ENCODE measurements at regions not wholly inside any gene's neighbourhood (a gene's known extent, or its start where the extent isn't known, plus 50 kb on each side); places are given as distances from the start of the nearest gene placed in this dataset.

DNA sequence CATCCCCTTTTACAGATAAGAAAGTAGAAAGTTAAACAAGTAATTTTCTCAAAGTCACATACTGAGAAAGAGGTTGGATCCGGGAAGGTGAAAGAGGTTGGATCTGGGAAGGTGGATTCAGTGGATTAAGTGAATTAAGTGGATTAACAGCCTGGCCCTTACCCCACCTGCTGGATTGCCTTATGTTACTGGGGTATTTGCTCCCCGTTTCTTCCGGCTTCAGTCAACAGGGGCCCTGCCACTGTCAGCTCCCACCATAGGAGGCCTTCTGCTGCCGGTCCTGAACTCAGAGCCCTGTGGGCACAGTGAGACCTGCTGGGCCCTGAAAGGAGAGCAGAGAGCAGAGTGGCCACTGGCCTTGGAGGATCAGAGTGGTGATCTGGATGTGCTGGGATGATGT, 113.2 kb downstream of the VAPA start:
- Histone ChIP-seq H3K4me2 (ENCODE audit: low read length) (no peak overlapping the region), H3K4me1 (ENCODE audit: control insufficient read depth in 1 of 2, insufficient read depth in 2 of 2, low read length in 2 of 2) (no peaks in the 10 kb centered on the region), H3K27me3 (ENCODE audit: insufficient read depth, low read length) (no peaks in the 10 kb centered on the region), H3K27ac (ENCODE audit: low read depth, low read length) (no peak overlapping the region), H3K9me2 (ENCODE audit: insufficient read depth) (no peaks in the 10 kb centered on the region), H3K36me3 (ENCODE audit: control insufficient read depth in 1 of 2, insufficient read depth in 2 of 2, low read length in 2 of 2) (no peaks in the 10 kb centered on the region), H4K20me1 (ENCODE audit: insufficient read depth) (no peaks in the 10 kb centered on the region), H2AFZ (ENCODE audit: low read depth, low read length, poor library complexity, severe bottlenecking) (no peak overlapping the region), H3K9me3 (ENCODE audit: control insufficient read depth in 1 of 2, insufficient read depth in 1 of 2, low read depth in 1 of 2, low read length in 2 of 2) (no peaks in the 10 kb centered on the region), H3K4me3 (replicated peaks in 1 of 2; ENCODE audit: low read depth in 1 of 2, low read length in 2 of 2) (no peak overlapping the region), H3K9ac (ENCODE audit: low read length) (no peak overlapping the region), H3K79me2 (ENCODE audit: insufficient read depth, low read length) (no peaks in the 10 kb centered on the region)
- ChIA-PET RAD21 (ENCODE audit: low non-redundant PET in 1 of 2, low total read pairs in 2 of 2, uncharacterized antibody in 2 of 2, unreplicated experiment in 2 of 2) (no interaction called here), POLR2A (no interaction called here), CTCF (no interaction called here)
- intact Hi-C loops (cut with micrococcal nuclease): loop anchor here (5.0 to 10.0 kb wide), 2 partner anchors 35 to 278 kb away; no protein-coding TSS in a partner anchor
- TF ChIP-seq, protein P1, sequence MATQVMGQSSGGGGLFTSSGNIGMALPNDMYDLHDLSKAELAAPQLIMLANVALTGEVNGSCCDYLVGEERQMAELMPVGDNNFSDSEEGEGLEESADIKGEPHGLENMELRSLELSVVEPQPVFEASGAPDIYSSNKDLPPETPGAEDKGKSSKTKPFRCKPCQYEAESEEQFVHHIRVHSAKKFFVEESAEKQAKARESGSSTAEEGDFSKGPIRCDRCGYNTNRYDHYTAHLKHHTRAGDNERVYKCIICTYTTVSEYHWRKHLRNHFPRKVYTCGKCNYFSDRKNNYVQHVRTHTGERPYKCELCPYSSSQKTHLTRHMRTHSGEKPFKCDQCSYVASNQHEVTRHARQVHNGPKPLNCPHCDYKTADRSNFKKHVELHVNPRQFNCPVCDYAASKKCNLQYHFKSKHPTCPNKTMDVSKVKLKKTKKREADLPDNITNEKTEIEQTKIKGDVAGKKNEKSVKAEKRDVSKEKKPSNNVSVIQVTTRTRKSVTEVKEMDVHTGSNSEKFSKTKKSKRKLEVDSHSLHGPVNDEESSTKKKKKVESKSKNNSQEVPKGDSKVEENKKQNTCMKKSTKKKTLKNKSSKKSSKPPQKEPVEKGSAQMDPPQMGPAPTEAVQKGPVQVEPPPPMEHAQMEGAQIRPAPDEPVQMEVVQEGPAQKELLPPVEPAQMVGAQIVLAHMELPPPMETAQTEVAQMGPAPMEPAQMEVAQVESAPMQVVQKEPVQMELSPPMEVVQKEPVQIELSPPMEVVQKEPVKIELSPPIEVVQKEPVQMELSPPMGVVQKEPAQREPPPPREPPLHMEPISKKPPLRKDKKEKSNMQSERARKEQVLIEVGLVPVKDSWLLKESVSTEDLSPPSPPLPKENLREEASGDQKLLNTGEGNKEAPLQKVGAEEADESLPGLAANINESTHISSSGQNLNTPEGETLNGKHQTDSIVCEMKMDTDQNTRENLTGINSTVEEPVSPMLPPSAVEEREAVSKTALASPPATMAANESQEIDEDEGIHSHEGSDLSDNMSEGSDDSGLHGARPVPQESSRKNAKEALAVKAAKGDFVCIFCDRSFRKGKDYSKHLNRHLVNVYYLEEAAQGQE (IDR thresholded peaks at IDR 0.05; ENCODE audit: low read depth): no peak
- TF ChIP-seq CBX3 (IDR thresholded peaks at IDR 0.05; ENCODE audit: low read depth) (no peak), YY1 (IDR thresholded peaks at IDR 0.05; ENCODE audit: extremely low read depth, insufficient replicate concordance, low read depth, low read length) (no peak), JUND (IDR thresholded peaks at IDR 0.05) (no peak), CEBPB (IDR thresholded peaks at IDR 0.05; ENCODE audit: low read depth) (no peak), EZH2 (IDR thresholded peaks at IDR 0.05) (no peak), EZH2phosphoT487 (IDR thresholded peaks at IDR 0.05; ENCODE audit: borderline replicate concordance) (no peak), SIN3A (IDR thresholded peaks at IDR 0.05; ENCODE audit: low read depth) (no peak), POLR2A (IDR thresholded peaks at IDR 0.05; ENCODE audit: borderline replicate concordance, extremely low read depth, insufficient read depth, insufficient read length) (no peak), ELF1 (IDR thresholded peaks at IDR 0.05; ENCODE audit: borderline replicate concordance, low read depth) (no peak), SP1 (IDR thresholded peaks at IDR 0.05; ENCODE audit: low read depth) (no peak), POLR2AphosphoS5 (IDR thresholded peaks at IDR 0.05; ENCODE audit: low read depth, low read length) (no peak), ZNF274 (IDR thresholded peaks at IDR 0.05; ENCODE audit: low read depth, low read length) (no peak), FOSL1 (IDR thresholded peaks at IDR 0.05; ENCODE audit: low read depth) (no peak)
- TF ChIP-seq, protein P2, sequence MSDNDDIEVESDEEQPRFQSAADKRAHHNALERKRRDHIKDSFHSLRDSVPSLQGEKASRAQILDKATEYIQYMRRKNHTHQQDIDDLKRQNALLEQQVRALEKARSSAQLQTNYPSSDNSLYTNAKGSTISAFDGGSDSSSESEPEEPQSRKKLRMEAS (IDR thresholded peaks at IDR 0.05): no peak
- TF ChIP-seq, protein P3, sequence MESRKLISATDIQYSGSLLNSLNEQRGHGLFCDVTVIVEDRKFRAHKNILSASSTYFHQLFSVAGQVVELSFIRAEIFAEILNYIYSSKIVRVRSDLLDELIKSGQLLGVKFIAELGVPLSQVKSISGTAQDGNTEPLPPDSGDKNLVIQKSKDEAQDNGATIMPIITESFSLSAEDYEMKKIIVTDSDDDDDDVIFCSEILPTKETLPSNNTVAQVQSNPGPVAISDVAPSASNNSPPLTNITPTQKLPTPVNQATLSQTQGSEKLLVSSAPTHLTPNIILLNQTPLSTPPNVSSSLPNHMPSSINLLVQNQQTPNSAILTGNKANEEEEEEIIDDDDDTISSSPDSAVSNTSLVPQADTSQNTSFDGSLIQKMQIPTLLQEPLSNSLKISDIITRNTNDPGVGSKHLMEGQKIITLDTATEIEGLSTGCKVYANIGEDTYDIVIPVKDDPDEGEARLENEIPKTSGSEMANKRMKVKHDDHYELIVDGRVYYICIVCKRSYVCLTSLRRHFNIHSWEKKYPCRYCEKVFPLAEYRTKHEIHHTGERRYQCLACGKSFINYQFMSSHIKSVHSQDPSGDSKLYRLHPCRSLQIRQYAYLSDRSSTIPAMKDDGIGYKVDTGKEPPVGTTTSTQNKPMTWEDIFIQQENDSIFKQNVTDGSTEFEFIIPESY (IDR thresholded peaks at IDR 0.05; ENCODE audit: extremely low read depth, insufficient replicate concordance, low read length): no peak
- BruUV-seq (replicated peaks): no TSS peak
- no peak for DNase-seq (ENCODE audit: low read depth, low spot score)
- ATAC-seq: no peak

Measured in HCT116 (cell line).